ENCODE measurements at regions not wholly inside any gene's neighbourhood (a gene's known extent, or its start where the extent isn't known, plus 50 kb on each side); places are given as distances from the start of the nearest gene placed in this dataset.

- TF ChIP-seq EZH2phosphoT487 (IDR thresholded peaks at IDR 0.05; ENCODE audit: borderline replicate concordance, low read depth, low read length) (no peak), CTCF (conservative IDR thresholded peaks at IDR 0.05; ENCODE audit: low read length) (no peak)
- H2AFZ ChIP-seq (ENCODE audit: low read length): no peak overlapping the region
- H4K20me1 ChIP-seq (ENCODE audit: insufficient read depth, low read length): no peaks in the 10 kb centered on the region
- H3K79me2 ChIP-seq (ENCODE audit: insufficient read depth, low read depth, low read length): no peaks in the 10 kb centered on the region
- no peak overlapping the region for H3K27ac ChIP-seq (ENCODE audit: low read depth, low read length, poor library complexity, severe bottlenecking)
- CTCF ChIA-PET (ENCODE audit: unreplicated experiment): no interaction called here
- no TSS peak for BruUV-seq (replicated peaks)
- no peak overlapping the region for H3K4me3 ChIP-seq (ENCODE audit: low read depth, low read length, poor library complexity, severe bottlenecking)
- H3K36me3 ChIP-seq (ENCODE audit: insufficient read depth, low read length): no peaks in the 10 kb centered on the region
- H3K9me3 ChIP-seq (ENCODE audit: low read length): no peaks in the 10 kb centered on the region
- DNase-seq (ENCODE audit: low spot score): no peak
- POLR2A ChIA-PET: no interaction called here
- no peak overlapping the region for H3K4me2 ChIP-seq (ENCODE audit: low read length)
- no peaks in the 10 kb centered on the region for H3K4me1 ChIP-seq (ENCODE audit: insufficient read depth, low read length, poor library complexity, severe bottlenecking)
- intact Hi-C loops (cut with micrococcal nuclease; ENCODE audit: unreplicated experiment): no loop called here
- no peaks in the 10 kb centered on the region for H3K9me2 ChIP-seq (ENCODE audit: insufficient read depth, low read length)
These were observed 278.5 kb upstream of the UGT8 start for GRCh38 chr4:114320126-114320525.

GRCh38 chr4:114321366-114321765, 277.2 kb upstream of the UGT8 start:
- Histone ChIP-seq H3K9me2 (ENCODE audit: insufficient read depth, low read length) (no peaks in the 10 kb centered on the region), H3K4me3 (ENCODE audit: low read depth, low read length, poor library complexity, severe bottlenecking) (no peak overlapping the region), H3K79me2 (ENCODE audit: insufficient read depth, low read depth, low read length) (no peaks in the 10 kb centered on the region), H3K9me3 (ENCODE audit: low read length) (no peaks in the 10 kb centered on the region), H2AFZ (ENCODE audit: low read length) (no peak overlapping the region), H3K4me1 (ENCODE audit: insufficient read depth, low read length, poor library complexity, severe bottlenecking) (no peaks in the 10 kb centered on the region), H3K36me3 (ENCODE audit: insufficient read depth, low read length) (no peaks in the 10 kb centered on the region), H3K4me2 (ENCODE audit: low read length) (no peak overlapping the region), H4K20me1 (ENCODE audit: insufficient read depth, low read length) (no peaks in the 10 kb centered on the region), H3K27ac (ENCODE audit: low read depth, low read length, poor library complexity, severe bottlenecking) (no peak overlapping the region)
- ChIA-PET POLR2A (no interaction called here), CTCF (ENCODE audit: unreplicated experiment) (no interaction called here)
- BruUV-seq (replicated peaks): no TSS peak
- no peak for DNase-seq (ENCODE audit: low spot score)
- intact Hi-C loops (cut with micrococcal nuclease; ENCODE audit: unreplicated experiment): no loop called here
- TF ChIP-seq EZH2phosphoT487 (IDR thresholded peaks at IDR 0.05; ENCODE audit: borderline replicate concordance, low read depth, low read length) (no peak), CTCF (conservative IDR thresholded peaks at IDR 0.05; ENCODE audit: low read length) (no peak)

- no peaks in the 10 kb centered on the region for H3K36me3 ChIP-seq (ENCODE audit: insufficient read depth, low read length)
- TF ChIP-seq CTCF (conservative IDR thresholded peaks at IDR 0.05; ENCODE audit: low read length) (no peak), EZH2phosphoT487 (IDR thresholded peaks at IDR 0.05; ENCODE audit: borderline replicate concordance, low read depth, low read length) (no peak)
- BruUV-seq (replicated peaks): no TSS peak
- H3K9me3 ChIP-seq (ENCODE audit: low read length): no peaks in the 10 kb centered on the region
- H3K79me2 ChIP-seq (ENCODE audit: insufficient read depth, low read depth, low read length): no peaks in the 10 kb centered on the region
- intact Hi-C loops (cut with micrococcal nuclease; ENCODE audit: unreplicated experiment): no loop called here
- no peak overlapping the region for H3K27ac ChIP-seq (ENCODE audit: low read depth, low read length, poor library complexity, severe bottlenecking)
- no peak for DNase-seq (ENCODE audit: low spot score)
- no peak overlapping the region for H3K4me3 ChIP-seq (ENCODE audit: low read depth, low read length, poor library complexity, severe bottlenecking)
- no peaks in the 10 kb centered on the region for H3K4me1 ChIP-seq (ENCODE audit: insufficient read depth, low read length, poor library complexity, severe bottlenecking)
- no peak overlapping the region for H3K4me2 ChIP-seq (ENCODE audit: low read length)
- H3K9me2 ChIP-seq (ENCODE audit: insufficient read depth, low read length): no peaks in the 10 kb centered on the region
- ChIA-PET POLR2A (interaction anchor here (0.6 kb wide), 1 partner anchor 1443 kb away, joined by 4 read pairs; no protein-coding TSS in a partner anchor), CTCF (ENCODE audit: unreplicated experiment) (no interaction called here)
- no peaks in the 10 kb centered on the region for H4K20me1 ChIP-seq (ENCODE audit: insufficient read depth, low read length)
- H2AFZ ChIP-seq (ENCODE audit: low read length): no peak overlapping the region
These were observed 274.8 kb upstream of the UGT8 start for GRCh38 chr4:114323841-114324240.

All from OCI-LY7 (cell line).